Trophoblast cell (in vitro differentiated cells and primary cell): ENCODE measurements at regions not wholly inside any gene's neighbourhood (a gene's known extent, or its start where the extent isn't known, plus 50 kb on each side); places are given as distances from the start of the nearest gene placed in this dataset.
"Not testable (repeated sequence)": the region's sequence is repeated elsewhere in the genome, so short reads cannot be mapped to it uniquely, and the experiment has no call there.

Experiments
- DNase-seq, 2 donors: peaks; one replicate each; pipeline ENCODE4 v3.0.0-alpha.2; 2016
- H2AFZ ChIP-seq: 2 replicates; pipeline ENCODE4 v1.6.1; 2013; ENCODE audit warnings: low read length, moderate library complexity, mild to moderate bottlenecking; ENCODE audit not compliant: insufficient read depth, poor library complexity
- H2AK5ac ChIP-seq: 2 replicates; pipeline ENCODE4 v1.6.1; 2013; ENCODE audit warnings: mild to moderate bottlenecking, low read length
- H2BK120ac ChIP-seq: 2 replicates; pipeline ENCODE4 v1.6.1; 2013; ENCODE audit warnings: low read length, mild to moderate bottlenecking, moderate library complexity; ENCODE audit not compliant: insufficient read depth, poor library complexity
- H2BK12ac ChIP-seq: 2 replicates; pipeline ENCODE4 v1.6.1; 2013; ENCODE audit warnings: mild to moderate bottlenecking, low read length, moderate library complexity
- H2BK5ac ChIP-seq: 2 replicates; pipeline ENCODE4 v1.6.1; 2013; ENCODE audit warnings: low read length, low read depth, moderate library complexity, mild to moderate bottlenecking; ENCODE audit not compliant: poor library complexity
- H3K14ac ChIP-seq: 2 replicates; pipeline ENCODE4 v1.6.1; 2013; ENCODE audit warnings: mild to moderate bottlenecking, low read length
- H3K18ac ChIP-seq: 2 replicates; pipeline ENCODE4 v1.6.1; 2013; ENCODE audit warnings: mild to moderate bottlenecking, low read length
- H3K23ac ChIP-seq: 2 replicates; pipeline ENCODE4 v1.6.1; 2013; ENCODE audit warnings: low read length
- H3K27ac ChIP-seq: 2 replicates; pipeline ENCODE4 v1.5.1; 2013; ENCODE audit warnings: low read depth, mild to moderate bottlenecking, inconsistent platforms, low read length, moderate library complexity
- H3K27me3 ChIP-seq: 2 replicates; pipeline ENCODE4 v1.6.1; 2013; ENCODE audit warnings: inconsistent platforms, mild to moderate bottlenecking, low read length, moderate library complexity; ENCODE audit not compliant: insufficient read depth
- H3K36me3 ChIP-seq, 2 experiments: 1 replicate in 1 of 2; 2 replicates in 1 of 2; pipeline ENCODE4 v1.6.1; 2013; ENCODE audit warnings: low read length in 2 of 2, mild to moderate bottlenecking in 2 of 2, moderate library complexity in 1 of 2; ENCODE audit not compliant: insufficient read depth in 2 of 2, control insufficient read depth in 1 of 2
- H3K4ac ChIP-seq: 2 replicates; pipeline ENCODE4 v1.6.1; 2013; ENCODE audit warnings: low read depth, mild to moderate bottlenecking, low read length, moderate library complexity
- H3K4me1 ChIP-seq, 2 experiments: 1 replicate in 1 of 2; 2 replicates in 1 of 2; pipeline ENCODE4 v1.6.1; 2013; ENCODE audit warnings: low read length in 2 of 2, mild to moderate bottlenecking in 2 of 2, moderate library complexity in 1 of 2; ENCODE audit not compliant: insufficient read depth in 2 of 2, control insufficient read depth in 1 of 2
- H3K4me2 ChIP-seq: 2 replicates; pipeline ENCODE4 v1.6.1; 2013; ENCODE audit warnings: inconsistent platforms, mild to moderate bottlenecking, low read length, moderate library complexity
- H3K4me3 ChIP-seq: 2 replicates; pipeline ENCODE4 v1.5.1; 2013; ENCODE audit warnings: mild to moderate bottlenecking, low read depth, low read length, inconsistent platforms
- H3K79me1 ChIP-seq: one replicate; pipeline ENCODE4 v1.6.1; 2013; ENCODE audit warnings: low read length
- H3K79me2 ChIP-seq: 2 replicates; pipeline ENCODE4 v1.6.1; 2013; ENCODE audit warnings: low read length, mild to moderate bottlenecking; ENCODE audit not compliant: control insufficient read depth, insufficient read depth, poor library complexity
- H3K9ac ChIP-seq: 2 replicates; pipeline ENCODE4 v1.6.1; 2013; ENCODE audit warnings: mild to moderate bottlenecking, low read length
- H3K9me3 ChIP-seq: 2 replicates; pipeline ENCODE4 v1.6.1; 2013; ENCODE audit warnings: low read depth, mild to moderate bottlenecking, control low read depth, inconsistent platforms, low read length; ENCODE audit not compliant: insufficient read depth
- H4K12ac ChIP-seq: 2 replicates; pipeline ENCODE4 v1.6.1; 2013; ENCODE audit warnings: low read depth, mild to moderate bottlenecking, low read length, moderate library complexity
- H4K8ac ChIP-seq: 2 replicates; pipeline ENCODE4 v1.6.1; 2013; ENCODE audit warnings: low read depth, mild to moderate bottlenecking, low read length, moderate library complexity
- H4K91ac ChIP-seq: one replicate; pipeline ENCODE4 v1.6.1; 2013; ENCODE audit warnings: low read depth, mild to moderate bottlenecking, low read length, moderate library complexity
- WGBS: extraction: QIAGEN DNeasy Blood & Tissue Kit; methylation state at CpG from one replicate; pipeline ENCODE4 v1.1.7; 2013; ENCODE audit warnings: missing lambda C conversion rate; ENCODE audit not compliant: insufficient read length, insufficient coverage; ENCODE audit errors: extremely low coverage; 5-methylcytosine and 5-hydroxymethylcytosine counted together

GRCh38 chrX:114040111-114040510, 543.8 kb upstream of the HTR2C start:
- not testable (repeated sequence) for H4K8ac ChIP-seq, H2BK120ac ChIP-seq, DNase-seq, H3K4me1 ChIP-seq, H3K18ac ChIP-seq, H3K9me3 ChIP-seq, H3K4ac ChIP-seq, H3K27me3 ChIP-seq, H3K36me3 ChIP-seq, H2AFZ ChIP-seq, H3K79me1 ChIP-seq, H2BK12ac ChIP-seq, H4K12ac ChIP-seq, H3K14ac ChIP-seq, H3K4me3 ChIP-seq, H3K4me2 ChIP-seq, H4K91ac ChIP-seq, H2BK5ac ChIP-seq, H3K79me2 ChIP-seq, H3K23ac ChIP-seq, H3K27ac ChIP-seq, H2AK5ac ChIP-seq, H3K9ac ChIP-seq
- no CpG with 5 or more reads among the region's 8 CpGs for WGBS

- Histone ChIP-seq H3K14ac (no peak overlapping the region), H3K4ac (no peak overlapping the region), H3K27me3 (no peaks in the 10 kb centered on the region), H3K4me3 (no peak overlapping the region), H4K91ac (no peak overlapping the region), H3K79me2 (no peaks in the 10 kb centered on the region), H2AK5ac (no peak overlapping the region), H3K36me3 (no peaks in the 10 kb centered on the region), H3K18ac (no peak overlapping the region), H3K9ac (no peak overlapping the region), H3K79me1 (no peaks in the 10 kb centered on the region), H3K4me2 (no peak overlapping the region), H2BK12ac (no peak overlapping the region), H3K4me1 (no peaks in the 10 kb centered on the region), H4K8ac (no peak overlapping the region), H4K12ac (no peak overlapping the region), H3K23ac (no peak overlapping the region), H2AFZ (no peak overlapping the region), H2BK120ac (no peak overlapping the region), H3K9me3 (no peaks in the 10 kb centered on the region), H2BK5ac (no peak overlapping the region), H3K27ac (no peak overlapping the region)
- DNase-seq = no peak
- no CpG with 5 or more reads among the region's 1 CpG for WGBS
These were observed 545.5 kb upstream of the HTR2C start for GRCh38 chrX:114038358-114038757.

- Histone ChIP-seq H3K4me2 (no peak overlapping the region), H4K12ac (no peak overlapping the region)
These were observed 546.4 kb upstream of the HTR2C start for GRCh38 chrX:114037515-114037914.

GRCh38 chrX:114028907-114029662, 554.8 kb upstream of the HTR2C start:
- WGBS = no CpG with 5 or more reads among the region's 5 CpGs
- Histone ChIP-seq H4K91ac (no peak overlapping the region), H3K4me3 (no peak overlapping the region), H3K14ac (no peak overlapping the region), H3K18ac (no peak overlapping the region), H3K27me3 (no peaks in the 10 kb centered on the region), H2BK12ac (no peak overlapping the region), H4K8ac (no peak overlapping the region), H2BK120ac (no peak overlapping the region), H3K4me1 (no peaks in the 10 kb centered on the region), H3K27ac (no peak overlapping the region), H3K79me1 (no peaks in the 10 kb centered on the region), H3K9me3 (no peaks in the 10 kb centered on the region), H3K9ac (no peak overlapping the region), H3K4ac (no peak overlapping the region), H3K36me3 (no peaks in the 10 kb centered on the region), H3K4me2 (no peak overlapping the region), H4K12ac (no peak overlapping the region), H3K79me2 (no peaks in the 10 kb centered on the region), H2AFZ (no peak overlapping the region), H2BK5ac (no peak overlapping the region), H3K23ac (no peak overlapping the region), H2AK5ac (no peak overlapping the region)
- DNase-seq = no peak

More at GRCh38 chrX:114037515-114037914, 546.4 kb upstream of the HTR2C start:
- H3K79me2 ChIP-seq = no peaks in the 10 kb centered on the region
- H3K4ac ChIP-seq = no peak overlapping the region
- H2BK12ac ChIP-seq = no peak overlapping the region
- H2BK5ac ChIP-seq = no peak overlapping the region
- DNase-seq = no peak
- H3K4me1 ChIP-seq = no peaks in the 10 kb centered on the region
- no peak overlapping the region for H2AFZ ChIP-seq
- no peak overlapping the region for H3K4me3 ChIP-seq
- H3K18ac ChIP-seq = no peak overlapping the region
- H2BK120ac ChIP-seq = no peak overlapping the region
- H3K9me3 ChIP-seq = no peaks in the 10 kb centered on the region
- WGBS = no CpG with 5 or more reads among the region's 2 CpGs
- H3K79me1 ChIP-seq = no peaks in the 10 kb centered on the region
- H3K36me3 ChIP-seq = no peaks in the 10 kb centered on the region
- H3K23ac ChIP-seq = no peak overlapping the region
- H4K91ac ChIP-seq = no peak overlapping the region
- no peak overlapping the region for H2AK5ac ChIP-seq
- H3K9ac ChIP-seq = no peak overlapping the region
- H3K27ac ChIP-seq = no peak overlapping the region
- H3K14ac ChIP-seq = no peak overlapping the region
- no peaks in the 10 kb centered on the region for H3K27me3 ChIP-seq
- no peak overlapping the region for H4K8ac ChIP-seq
